ENCODE measurements at regions not wholly inside any gene's neighbourhood (a gene's known extent, or its start where the extent isn't known, plus 50 kb on each side); places are given as distances from the start of the nearest gene placed in this dataset.

GRCh38 chr10:50963063-50963462, 77.6 kb upstream of the A1CF start:
- no peaks in the 10 kb centered on the region for H4K20me1 ChIP-seq (ENCODE audit: control insufficient read depth, insufficient read depth, low read depth, low read length)
- H3K27me3 ChIP-seq (ENCODE audit: control insufficient read depth, low read length), result no peaks in the 10 kb centered on the region
- TF ChIP-seq EZH2phosphoT487 (IDR thresholded peaks at IDR 0.05; ENCODE audit: borderline replicate concordance, low read length), result no peak
- TF ChIP-seq CTCF (IDR thresholded peaks at IDR 0.05; ENCODE audit: low read depth, low read length, poor library complexity, severe bottlenecking), result no peak
- H3K4me3 ChIP-seq (ENCODE audit: low read length), result no peak overlapping the region
- no peaks in the 10 kb centered on the region for H3K79me2 ChIP-seq (ENCODE audit: control insufficient read depth, low read length)
- H3F3A ChIP-seq (ENCODE audit: control insufficient read depth, insufficient read depth), result no peaks in the 10 kb centered on the region
- no peaks in the 10 kb centered on the region for H3K4me1 ChIP-seq (ENCODE audit: control insufficient read depth, low read length)
- H3K9me2 ChIP-seq (replicated peaks; ENCODE audit: control insufficient read depth, low read length), result no peaks in the 10 kb centered on the region
- H3K4me2 ChIP-seq (ENCODE audit: low read length), result no peak overlapping the region
- H3K36me3 ChIP-seq (ENCODE audit: control insufficient read depth, low read length), result no peaks in the 10 kb centered on the region
- H3K27ac ChIP-seq (ENCODE audit: low read depth, low read length), result no peak overlapping the region
- H3K9me3 ChIP-seq (ENCODE audit: control insufficient read depth, insufficient read depth, low read length), result no peaks in the 10 kb centered on the region

GRCh38 chr10:50968386-50969091, 83.1 kb upstream of the A1CF start:
- Histone ChIP-seq H3K9me3 (ENCODE audit: control insufficient read depth, insufficient read depth, low read length) (no peaks in the 10 kb centered on the region), H3K4me2 (ENCODE audit: low read length) (no peak overlapping the region), H3K27ac (ENCODE audit: low read depth, low read length) (no peak overlapping the region), H3K4me3 (ENCODE audit: low read length) (no peak overlapping the region), H3K9me2 (replicated peaks; ENCODE audit: control insufficient read depth, low read length) (no peaks in the 10 kb centered on the region), H4K20me1 (ENCODE audit: control insufficient read depth, insufficient read depth, low read depth, low read length) (no peaks in the 10 kb centered on the region), H3K79me2 (ENCODE audit: control insufficient read depth, low read length) (no peaks in the 10 kb centered on the region), H3K4me1 (ENCODE audit: control insufficient read depth, low read length) (no peaks in the 10 kb centered on the region), H3F3A (ENCODE audit: control insufficient read depth, insufficient read depth) (no peaks in the 10 kb centered on the region), H3K27me3 (ENCODE audit: control insufficient read depth, low read length) (peaks cover 3% of the 10 kb centered on the region; the same call in 1 of the 2 replicates), H3K36me3 (ENCODE audit: control insufficient read depth, low read length) (no peaks in the 10 kb centered on the region)
- TF ChIP-seq CTCF (IDR thresholded peaks at IDR 0.05; ENCODE audit: low read depth, low read length, poor library complexity, severe bottlenecking), result no peak

- H3K36me3 ChIP-seq (ENCODE audit: control insufficient read depth, low read length), result no peaks in the 10 kb centered on the region
- no peaks in the 10 kb centered on the region for H3K79me2 ChIP-seq (ENCODE audit: control insufficient read depth, low read length)
- H3K9me3 ChIP-seq (ENCODE audit: control insufficient read depth, insufficient read depth, low read length), result no peaks in the 10 kb centered on the region
- no peaks in the 10 kb centered on the region for H3K4me1 ChIP-seq (ENCODE audit: control insufficient read depth, low read length)
- no peaks in the 10 kb centered on the region for H4K20me1 ChIP-seq (ENCODE audit: control insufficient read depth, insufficient read depth, low read depth, low read length)
- no peaks in the 10 kb centered on the region for H3F3A ChIP-seq (ENCODE audit: control insufficient read depth, insufficient read depth)
- no peaks in the 10 kb centered on the region for H3K9me2 ChIP-seq (replicated peaks; ENCODE audit: control insufficient read depth, low read length)
- no peak overlapping the region for H3K27ac ChIP-seq (ENCODE audit: low read depth, low read length)
- peaks cover 3% of the 10 kb centered on the region; the same call in 1 of the 2 replicates for H3K27me3 ChIP-seq (ENCODE audit: control insufficient read depth, low read length)
- H3K4me2 ChIP-seq (ENCODE audit: low read length), result no peak overlapping the region
- no peak overlapping the region for H3K4me3 ChIP-seq (ENCODE audit: low read length)
- TF ChIP-seq CTCF (IDR thresholded peaks at IDR 0.05; ENCODE audit: low read depth, low read length, poor library complexity, severe bottlenecking) (no peak), EZH2phosphoT487 (IDR thresholded peaks at IDR 0.05; ENCODE audit: borderline replicate concordance, low read length) (no peak)
Observed at GRCh38 chr10:50972591-50972990, 87.2 kb upstream of the A1CF start.

Data from DOHH2 (cell line).